ENCODE measurements at regions not wholly inside any gene's neighbourhood (a gene's known extent, or its start where the extent isn't known, plus 50 kb on each side); places are given as distances from the start of the nearest gene placed in this dataset.

GRCh38 chr1:73092383-73092782 is 810.0 kb upstream of the NEGR1 start:
- Mint-ChIP-seq H3K27me3 (no peaks in the 10 kb centered on the region), H3K27ac (no peak overlapping the region), H3K4me3 (no peak overlapping the region), H3K36me3 (ENCODE audit: low read depth) (no peaks in the 10 kb centered on the region), H3K4me1 (no peaks in the 10 kb centered on the region), H3K9me3 (peaks cover 25% of the 10 kb centered on the region)
- ATAC-seq (no peak), DNase-seq (no peak)

DNA sequence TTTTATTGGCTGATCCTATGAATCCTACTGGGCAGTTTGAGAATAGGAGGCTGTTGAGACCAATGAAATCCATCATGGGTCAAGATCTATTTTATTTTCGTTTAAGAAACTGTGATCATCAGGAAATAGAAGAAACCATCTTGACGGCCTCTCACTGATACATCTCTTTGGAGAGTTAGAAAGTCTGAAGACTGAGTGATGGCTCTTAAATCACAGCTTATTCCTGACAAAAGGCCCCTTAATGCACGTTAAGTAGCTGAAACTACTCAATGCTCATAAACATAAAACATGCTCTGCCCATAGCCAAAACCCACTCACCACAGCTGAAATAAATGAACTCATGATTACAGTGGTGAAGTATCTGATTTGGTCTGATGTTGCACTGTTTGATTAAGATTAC is 784.5 kb upstream of the NEGR1 start:
- no peak overlapping the region for H3K4me3 Mint-ChIP-seq
- no peaks in the 10 kb centered on the region for H3K4me1 Mint-ChIP-seq
- H3K9me3 Mint-ChIP-seq: peaks cover 9% of the 10 kb centered on the region
- DNase-seq (no peak), ATAC-seq (no peak)
- no peaks in the 10 kb centered on the region for H3K36me3 Mint-ChIP-seq (ENCODE audit: low read depth)
- H3K27ac Mint-ChIP-seq: no peak overlapping the region
- no peaks in the 10 kb centered on the region for H3K27me3 Mint-ChIP-seq

- Mint-ChIP-seq H3K9me3 (peaks cover 16% of the 10 kb centered on the region), H3K4me1 (no peaks in the 10 kb centered on the region), H3K36me3 (ENCODE audit: low read depth) (no peaks in the 10 kb centered on the region), H3K4me3 (no peak overlapping the region), H3K27me3 (no peaks in the 10 kb centered on the region), H3K27ac (no peak overlapping the region)
- ATAC-seq: no peak
- no peak for DNase-seq
Observed at GRCh38 chr1:73065339-73066041, 783.2 kb upstream of the NEGR1 start.

- Mint-ChIP-seq H3K36me3 (ENCODE audit: low read depth) (no peaks in the 10 kb centered on the region), H3K9me3 (peaks cover 11% of the 10 kb centered on the region), H3K27ac (no peak overlapping the region), H3K4me3 (no peak overlapping the region), H3K4me1 (no peaks in the 10 kb centered on the region), H3K27me3 (no peaks in the 10 kb centered on the region)
- ATAC-seq: no peak
- no peak for DNase-seq
Observed at GRCh38 chr1:73056826-73057225, 774.5 kb upstream of the NEGR1 start.

- DNase-seq (no peak), ATAC-seq (no peak)
- Mint-ChIP-seq H3K4me3 (no peak overlapping the region), H3K27me3 (no peaks in the 10 kb centered on the region), H3K4me1 (no peaks in the 10 kb centered on the region), H3K36me3 (ENCODE audit: low read depth) (no peaks in the 10 kb centered on the region), H3K9me3 (no peaks in the 10 kb centered on the region), H3K27ac (no peak overlapping the region)
Observed at GRCh38 chr1:73044241-73045036, 762.1 kb upstream of the NEGR1 start.

GRCh38 chr1:73042403-73042802 is 760.1 kb upstream of the NEGR1 start:
- H3K36me3 Mint-ChIP-seq (ENCODE audit: low read depth): no peaks in the 10 kb centered on the region
- H3K4me3 Mint-ChIP-seq: no peak overlapping the region
- no peak overlapping the region for H3K27ac Mint-ChIP-seq
- DNase-seq (no peak), ATAC-seq (no peak)
- no peaks in the 10 kb centered on the region for H3K4me1 Mint-ChIP-seq
- H3K9me3 Mint-ChIP-seq: no peaks in the 10 kb centered on the region
- no peaks in the 10 kb centered on the region for H3K27me3 Mint-ChIP-seq

GRCh38 chr1:73040811-73041210 is 758.5 kb upstream of the NEGR1 start:
- no peak overlapping the region for H3K4me3 Mint-ChIP-seq
- ATAC-seq (no peak), DNase-seq (no peak)
- no peaks in the 10 kb centered on the region for H3K36me3 Mint-ChIP-seq (ENCODE audit: low read depth)
- H3K27ac Mint-ChIP-seq: no peak overlapping the region
- no peaks in the 10 kb centered on the region for H3K9me3 Mint-ChIP-seq
- H3K4me1 Mint-ChIP-seq: no peaks in the 10 kb centered on the region
- no peaks in the 10 kb centered on the region for H3K27me3 Mint-ChIP-seq

- Mint-ChIP-seq H3K27me3 (no peaks in the 10 kb centered on the region), H3K4me1 (no peaks in the 10 kb centered on the region), H3K27ac (no peak overlapping the region), H3K9me3 (no peaks in the 10 kb centered on the region), H3K4me3 (no peak overlapping the region), H3K36me3 (ENCODE audit: low read depth) (no peaks in the 10 kb centered on the region)
- DNase-seq: no peak
- ATAC-seq: no peak
Observed at GRCh38 chr1:73034271-73034670, 751.9 kb upstream of the NEGR1 start.

GRCh38 chr1:73033640-73034039 is 751.3 kb upstream of the NEGR1 start:
- Mint-ChIP-seq H3K27me3 (no peaks in the 10 kb centered on the region), H3K9me3 (no peaks in the 10 kb centered on the region), H3K36me3 (ENCODE audit: low read depth) (no peaks in the 10 kb centered on the region), H3K4me1 (no peaks in the 10 kb centered on the region), H3K27ac (no peak overlapping the region), H3K4me3 (no peak overlapping the region)
- ATAC-seq: no peak
- DNase-seq: no peak

GRCh38 chr1:73029571-73029970 is 747.2 kb upstream of the NEGR1 start:
- ATAC-seq (no peak), DNase-seq (no peak)
- H3K9me3 Mint-ChIP-seq: no peaks in the 10 kb centered on the region
- H3K4me3 Mint-ChIP-seq: no peak overlapping the region
- H3K27me3 Mint-ChIP-seq: no peaks in the 10 kb centered on the region
- no peaks in the 10 kb centered on the region for H3K4me1 Mint-ChIP-seq
- no peak overlapping the region for H3K27ac Mint-ChIP-seq
- no peaks in the 10 kb centered on the region for H3K36me3 Mint-ChIP-seq (ENCODE audit: low read depth)

- H3K9me3 Mint-ChIP-seq: no peaks in the 10 kb centered on the region
- no peak overlapping the region for H3K4me3 Mint-ChIP-seq
- H3K27me3 Mint-ChIP-seq: no peaks in the 10 kb centered on the region
- H3K4me1 Mint-ChIP-seq: no peaks in the 10 kb centered on the region
- no peak overlapping the region for H3K27ac Mint-ChIP-seq
- ATAC-seq: no peak
- no peaks in the 10 kb centered on the region for H3K36me3 Mint-ChIP-seq (ENCODE audit: low read depth)
- no peak for DNase-seq
Observed at GRCh38 chr1:73026114-73026513, 743.8 kb upstream of the NEGR1 start.

DNA sequence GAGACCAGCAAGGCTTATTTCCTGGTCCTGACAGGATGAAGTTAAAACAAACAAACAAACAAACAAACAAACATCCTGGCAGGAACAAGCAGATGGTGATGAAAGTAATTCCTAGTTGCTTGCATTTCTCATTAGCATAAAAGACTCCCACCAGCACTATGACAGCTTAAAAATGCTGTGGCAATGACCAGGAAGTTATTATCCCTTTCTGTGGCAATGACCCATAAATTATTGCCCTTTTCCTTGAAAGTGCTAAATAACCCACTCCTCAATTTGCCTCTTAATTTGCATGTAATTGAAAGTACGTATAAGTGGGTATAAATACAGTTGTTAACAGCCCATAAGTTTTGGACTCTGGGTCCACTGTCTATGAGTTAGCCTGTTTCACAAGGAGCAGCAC is 727.6 kb upstream of the NEGR1 start:
- no peak overlapping the region for H3K27ac Mint-ChIP-seq
- H3K4me1 Mint-ChIP-seq: no peaks in the 10 kb centered on the region
- ATAC-seq (no peak), DNase-seq (no peak)
- H3K4me3 Mint-ChIP-seq: no peak overlapping the region
- H3K36me3 Mint-ChIP-seq (ENCODE audit: low read depth): no peaks in the 10 kb centered on the region
- no peaks in the 10 kb centered on the region for H3K27me3 Mint-ChIP-seq
- H3K9me3 Mint-ChIP-seq: peaks cover 9% of the 10 kb centered on the region

DNA sequence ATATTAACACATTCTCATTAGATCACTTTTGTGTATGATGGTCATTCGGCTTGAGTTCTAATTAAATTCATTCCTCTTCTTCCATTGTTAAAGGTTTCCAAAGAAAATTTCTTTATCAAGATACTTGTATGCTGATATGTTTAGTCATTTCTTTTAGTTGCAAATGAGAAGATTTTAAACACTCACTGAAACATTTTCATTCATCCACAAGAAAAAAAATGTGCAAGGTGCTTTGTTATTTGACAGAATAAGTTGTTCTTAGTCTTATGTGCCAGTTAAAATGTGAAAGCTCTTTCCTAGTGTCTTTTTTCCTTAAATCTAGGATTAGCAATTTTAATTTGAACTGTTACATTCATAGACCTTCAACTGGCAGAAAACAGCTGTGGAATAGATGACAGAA is 727.0 kb upstream of the NEGR1 start:
- ATAC-seq (no peak), DNase-seq (no peak)
- H3K4me1 Mint-ChIP-seq: no peaks in the 10 kb centered on the region
- H3K27me3 Mint-ChIP-seq: no peaks in the 10 kb centered on the region
- no peak overlapping the region for H3K4me3 Mint-ChIP-seq
- peaks cover 9% of the 10 kb centered on the region for H3K9me3 Mint-ChIP-seq
- no peak overlapping the region for H3K27ac Mint-ChIP-seq
- H3K36me3 Mint-ChIP-seq (ENCODE audit: low read depth): no peaks in the 10 kb centered on the region

GRCh38 chr1:72997624-72998023 is 715.3 kb upstream of the NEGR1 start:
- Mint-ChIP-seq H3K4me1 (no peaks in the 10 kb centered on the region), H3K36me3 (ENCODE audit: low read depth) (no peaks in the 10 kb centered on the region), H3K9me3 (no peaks in the 10 kb centered on the region), H3K27me3 (no peaks in the 10 kb centered on the region), H3K4me3 (no peak overlapping the region), H3K27ac (no peak overlapping the region)
- DNase-seq (no peak), ATAC-seq (no peak)

DNA sequence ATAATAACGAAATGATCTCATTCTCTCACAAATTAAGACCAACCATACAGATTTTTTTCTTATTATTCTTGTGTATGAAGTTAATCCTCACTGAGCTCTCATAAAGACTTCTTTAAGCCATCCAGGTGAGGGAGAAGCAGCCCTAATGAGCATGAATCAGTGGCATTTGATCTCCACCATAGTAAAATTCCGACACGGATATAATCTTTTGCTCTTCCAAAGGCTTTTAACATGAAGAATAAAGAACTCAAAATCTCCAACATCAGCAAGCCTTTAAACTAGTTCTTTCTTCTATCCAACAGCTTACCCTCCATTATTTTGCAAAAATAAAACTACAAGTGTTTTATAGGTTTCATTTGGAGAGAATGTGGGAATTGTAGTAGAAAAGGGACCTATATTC is 714.7 kb upstream of the NEGR1 start:
- H3K9me3 Mint-ChIP-seq: peaks cover under 1% of the 10 kb centered on the region
- H3K4me1 Mint-ChIP-seq: no peaks in the 10 kb centered on the region
- no peak overlapping the region for H3K27ac Mint-ChIP-seq
- H3K4me3 Mint-ChIP-seq: no peak overlapping the region
- no peaks in the 10 kb centered on the region for H3K27me3 Mint-ChIP-seq
- H3K36me3 Mint-ChIP-seq (ENCODE audit: low read depth): no peaks in the 10 kb centered on the region
- no peak for ATAC-seq
- no peak for DNase-seq

Measured in activated naive CD8-positive, alpha-beta T cell treated with anti-CD3 and anti-CD28 coated beads, Interleukin-2, amount 50 U/mL, for 24 hours (primary cell).